H9 (cell line): ENCODE measurements at regions not wholly inside any gene's neighbourhood (a gene's known extent, or its start where the extent isn't known, plus 50 kb on each side); places are given as distances from the start of the nearest gene placed in this dataset.

Source experiments
- DNase-seq: peaks from one replicate; pipeline ENCODE4 v3.0.0-alpha.2; 2017
- H2AFZ ChIP-seq: one replicate; pipeline ENCODE4 v1.6.1; 2013; ENCODE audit warnings: mild to moderate bottlenecking, low read length, control low read depth, moderate library complexity
- H2AK5ac ChIP-seq: 2 replicates; pipeline ENCODE4 v1.6.1; 2013; ENCODE audit warnings: low read length, control low read depth, mixed read lengths; ENCODE audit not compliant: insufficient read length
- H2BK120ac ChIP-seq: one replicate; pipeline ENCODE4 v1.6.1; 2013; ENCODE audit warnings: low read depth, mild to moderate bottlenecking, low read length, control low read depth, inconsistent platforms; ENCODE audit not compliant: poor library complexity, severe bottlenecking
- H2BK12ac ChIP-seq: 2 replicates; pipeline ENCODE4 v1.6.1; 2013; ENCODE audit warnings: low read length, control low read depth, mixed read lengths, low read depth; ENCODE audit not compliant: insufficient read length
- H2BK15ac ChIP-seq: 2 replicates; pipeline ENCODE4 v1.6.1; 2013; ENCODE audit warnings: low read depth, low read length, control low read depth
- H2BK20ac ChIP-seq: one replicate; pipeline ENCODE4 v1.6.1; 2013; ENCODE audit warnings: low read depth, mild to moderate bottlenecking, low read length, control low read depth, inconsistent platforms; ENCODE audit not compliant: poor library complexity, severe bottlenecking
- H2BK5ac ChIP-seq: 2 replicates; pipeline ENCODE4 v1.6.1; 2013; ENCODE audit warnings: low read length, control low read depth, mixed read lengths; ENCODE audit not compliant: insufficient read length
- H3K14ac ChIP-seq: 2 replicates; pipeline ENCODE4 v1.6.1; 2013; ENCODE audit warnings: low read length, control low read depth; ENCODE audit not compliant: insufficient read depth
- H3K18ac ChIP-seq: 2 replicates; pipeline ENCODE4 v1.6.1; 2013; ENCODE audit warnings: low read depth, mild to moderate bottlenecking, mixed read lengths, low read length, control low read depth; ENCODE audit not compliant: insufficient read length
- H3K23ac ChIP-seq: 2 replicates; pipeline ENCODE4 v1.6.1; 2013; ENCODE audit warnings: low read length, control low read depth, mixed read lengths, low read depth; ENCODE audit not compliant: insufficient read length
- H3K23me2 ChIP-seq: 2 replicates; pipeline ENCODE4 v1.6.1; 2013; ENCODE audit warnings: low read depth, mild to moderate bottlenecking, mixed read lengths, low read length, control low read depth; ENCODE audit not compliant: insufficient read length, poor library complexity, severe bottlenecking
- H3K27ac ChIP-seq: 2 replicates; pipeline ENCODE4 v1.5.1; 2013; ENCODE audit warnings: low read length, control low read depth, mixed read lengths, low read depth; ENCODE audit not compliant: insufficient read length
- H3K27me3 ChIP-seq: 2 replicates; pipeline ENCODE4 v1.6.1; 2013; ENCODE audit warnings: low read length, control low read depth, inconsistent platforms; ENCODE audit not compliant: insufficient read depth
- H3K4ac ChIP-seq: 2 replicates; pipeline ENCODE4 v1.6.1; 2013; ENCODE audit warnings: low read depth, mild to moderate bottlenecking, control low read depth, inconsistent platforms, low read length, moderate library complexity
- H3K4me1 ChIP-seq: 2 replicates; pipeline ENCODE4 v1.6.1; 2013; ENCODE audit warnings: low read length, control low read depth, inconsistent platforms; ENCODE audit not compliant: insufficient read depth
- H3K4me2 ChIP-seq: 2 replicates; pipeline ENCODE4 v1.6.1; 2013; ENCODE audit warnings: low read length, control low read depth, mixed read lengths; ENCODE audit not compliant: insufficient read length, insufficient read depth
- H3K56ac ChIP-seq: 2 replicates; pipeline ENCODE4 v1.6.1; 2013; ENCODE audit warnings: low read depth, mild to moderate bottlenecking, mixed read lengths, low read length, control low read depth; ENCODE audit not compliant: insufficient read length
- H3K79me1 ChIP-seq: 2 replicates; pipeline ENCODE4 v1.6.1; 2013; ENCODE audit warnings: low read depth, mild to moderate bottlenecking, moderate library complexity, low read length, control low read depth, inconsistent platforms; ENCODE audit not compliant: insufficient read depth, poor library complexity, severe bottlenecking
- H3K79me2 ChIP-seq: 2 replicates; pipeline ENCODE4 v1.6.1; 2013; ENCODE audit warnings: low read length, control low read depth, inconsistent platforms; ENCODE audit not compliant: insufficient read depth
- H3K9ac ChIP-seq: 2 replicates; pipeline ENCODE4 v1.6.1; 2013; ENCODE audit warnings: low read length, control low read depth, mixed read lengths; ENCODE audit not compliant: insufficient read length; ENCODE audit errors: extremely low read depth
- H3K9me3 ChIP-seq: one replicate; pipeline ENCODE4 v1.6.1; 2013; ENCODE audit warnings: low read depth, low read length, inconsistent platforms; ENCODE audit not compliant: control insufficient read depth
- H3T11ph ChIP-seq: one replicate; pipeline ENCODE4 v1.6.1; 2013; ENCODE audit warnings: mild to moderate bottlenecking, low read length, control low read depth, inconsistent platforms
- H4K20me1 ChIP-seq: one replicate; pipeline ENCODE4 v1.6.1; 2013; ENCODE audit not compliant: control insufficient read depth, insufficient read length, insufficient read depth
- H4K5ac ChIP-seq: 2 replicates; pipeline ENCODE4 v1.6.1; 2013; ENCODE audit warnings: low read depth, mild to moderate bottlenecking, mixed read lengths, low read length, control low read depth; ENCODE audit not compliant: insufficient read length
- H4K8ac ChIP-seq: replicated peaks from 2 replicates; pipeline ENCODE4 v1.6.1; 2013; ENCODE audit warnings: low read length, control low read depth, mixed read lengths, low read depth; ENCODE audit not compliant: insufficient read length
- H4K91ac ChIP-seq: 2 replicates; pipeline ENCODE4 v1.6.1; 2013; ENCODE audit warnings: low read depth, mild to moderate bottlenecking, moderate library complexity, mixed read lengths, low read length, control low read depth; ENCODE audit not compliant: insufficient read length
- H3K27ac Mint-ChIP-seq, 3 experiments: 2 replicates in 2 of 3; 3 replicates in 1 of 3; pipeline ENCODE4 v1.8.0; 2020 to 2021; ENCODE audit warnings: mixed read lengths in 3 of 3, mild to moderate bottlenecking in 1 of 3, moderate library complexity in 1 of 3
- H3K27me3 Mint-ChIP-seq: 2 replicates; pipeline ENCODE4 v1.8.0; 2021; ENCODE audit warnings: low read depth, mild to moderate bottlenecking, moderate library complexity, mixed read lengths
- H3K36me3 Mint-ChIP-seq, 3 experiments: 2 replicates in 2 of 3; 3 replicates in 1 of 3; pipeline ENCODE4 v1.8.0; 2020 to 2021; ENCODE audit warnings: low read depth in 3 of 3, mixed read lengths in 3 of 3; ENCODE audit not compliant: insufficient read depth in 1 of 3
- H3K4me1 Mint-ChIP-seq, 2 experiments: 2 replicates each; pipeline ENCODE4 v1.8.0; 2020; ENCODE audit warnings: mixed read lengths in 2 of 2
- H3K4me3 Mint-ChIP-seq, 2 experiments: 2 replicates in 1 of 2; 3 replicates in 1 of 2; pipeline ENCODE4 v1.8.0; 2020 to 2021; ENCODE audit warnings: mild to moderate bottlenecking in 2 of 2, mixed read lengths in 2 of 2, moderate library complexity in 1 of 2
- H3K9me3 Mint-ChIP-seq, 2 experiments: 2 replicates in 1 of 2; 3 replicates in 1 of 2; pipeline ENCODE4 v1.8.0; 2020; ENCODE audit warnings: mild to moderate bottlenecking in 2 of 2, mixed read lengths in 2 of 2, moderate library complexity in 1 of 2
- WGBS: extraction: QIAGEN DNeasy Blood & Tissue Kit; methylation state at CpG from one replicate; pipeline ENCODE4 v1.1.7; 2013; ENCODE audit warnings: missing lambda C conversion rate, low lambda C conversion rate, mixed read lengths; ENCODE audit not compliant: insufficient read length; ENCODE audit errors: extremely low coverage; 5-methylcytosine and 5-hydroxymethylcytosine counted together
- TF ChIP-seq, protein P1 (sequence below): fragments of 200-600 bp; sonication (generic); conservative IDR thresholded peaks from 3 replicates; pipeline ENCODE4 v1.8.0; 2021; ENCODE audit warnings: antibody characterized with exemption, mild to moderate bottlenecking

DNA sequence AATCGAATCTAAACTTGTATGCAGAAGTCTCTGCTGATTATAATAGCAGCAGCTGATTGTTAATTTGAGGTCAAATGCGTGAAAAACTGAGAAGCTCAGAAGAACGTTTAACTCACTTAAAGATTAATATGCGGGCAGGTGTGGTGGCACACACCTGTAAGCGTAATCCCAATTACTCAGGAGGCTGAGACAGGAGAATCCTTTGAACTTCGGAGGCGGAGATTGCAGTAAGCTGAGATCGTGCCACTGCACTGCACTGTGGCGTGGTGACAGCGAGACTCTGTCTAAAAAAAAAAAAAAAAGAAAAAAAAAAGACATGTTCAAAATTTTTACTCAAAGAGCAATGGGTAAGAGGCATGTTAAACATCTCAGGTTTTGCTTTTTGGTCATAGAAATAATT is 1370.8 kb downstream of the GRIK2 start:
- WGBS = no CpG with 5 or more reads among the region's 10 CpGs
- TF ChIP-seq, protein P1, sequence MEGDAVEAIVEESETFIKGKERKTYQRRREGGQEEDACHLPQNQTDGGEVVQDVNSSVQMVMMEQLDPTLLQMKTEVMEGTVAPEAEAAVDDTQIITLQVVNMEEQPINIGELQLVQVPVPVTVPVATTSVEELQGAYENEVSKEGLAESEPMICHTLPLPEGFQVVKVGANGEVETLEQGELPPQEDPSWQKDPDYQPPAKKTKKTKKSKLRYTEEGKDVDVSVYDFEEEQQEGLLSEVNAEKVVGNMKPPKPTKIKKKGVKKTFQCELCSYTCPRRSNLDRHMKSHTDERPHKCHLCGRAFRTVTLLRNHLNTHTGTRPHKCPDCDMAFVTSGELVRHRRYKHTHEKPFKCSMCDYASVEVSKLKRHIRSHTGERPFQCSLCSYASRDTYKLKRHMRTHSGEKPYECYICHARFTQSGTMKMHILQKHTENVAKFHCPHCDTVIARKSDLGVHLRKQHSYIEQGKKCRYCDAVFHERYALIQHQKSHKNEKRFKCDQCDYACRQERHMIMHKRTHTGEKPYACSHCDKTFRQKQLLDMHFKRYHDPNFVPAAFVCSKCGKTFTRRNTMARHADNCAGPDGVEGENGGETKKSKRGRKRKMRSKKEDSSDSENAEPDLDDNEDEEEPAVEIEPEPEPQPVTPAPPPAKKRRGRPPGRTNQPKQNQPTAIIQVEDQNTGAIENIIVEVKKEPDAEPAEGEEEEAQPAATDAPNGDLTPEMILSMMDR = no peak

More for the DNA sequence above, 1370.8 kb downstream of the GRIK2 start:
- Histone ChIP-seq H3K4ac (no peak overlapping the region), H3K9ac (no peak overlapping the region), H2BK15ac (no peak overlapping the region), H4K20me1 (no peaks in the 10 kb centered on the region), H4K5ac (no peak overlapping the region), H4K8ac (no peak overlapping the region), H2BK120ac (no peak overlapping the region), H4K91ac (no peak overlapping the region), H3K79me1 (no peaks in the 10 kb centered on the region), H3K23ac (no peak overlapping the region), H3K27me3 (no peaks in the 10 kb centered on the region), H2BK20ac (no peak overlapping the region), H3K14ac (no peak overlapping the region), H2BK12ac (no peak overlapping the region), H3K9me3 (no peaks in the 10 kb centered on the region), H3K4me1 (no peaks in the 10 kb centered on the region), H2AK5ac (no peak overlapping the region), H2BK5ac (no peak overlapping the region), H3K27ac (no peak overlapping the region), H3K79me2 (no peaks in the 10 kb centered on the region), H3K18ac (no peak overlapping the region), H3K56ac (no peak overlapping the region), H3K23me2 (no peaks in the 10 kb centered on the region), H3T11ph (no peak overlapping the region), H3K4me2 (no peak overlapping the region), H2AFZ (no peak overlapping the region)
- H3K4me1 Mint-ChIP-seq = no peaks in the 10 kb centered on the region
- no peak overlapping the region for H3K27ac Mint-ChIP-seq
- no peak overlapping the region for H3K4me3 Mint-ChIP-seq
- H3K27me3 Mint-ChIP-seq = no peaks in the 10 kb centered on the region
- DNase-seq = no peak
- H3K9me3 Mint-ChIP-seq = peaks cover 6 to 7% of the 10 kb centered on the region in 2 experiments; a peak in 3 of 5 replicates
- H3K36me3 Mint-ChIP-seq = peaks cover 0 to 8% (median 0%) of the 10 kb centered on the region in 3 experiments; a peak in 2 of 7 replicates
